Head of caudate nucleus (tissue), 42 donors: ENCODE measurements at regions not wholly inside any gene's neighbourhood (a gene's known extent, or its start where the extent isn't known, plus 50 kb on each side); places are given as distances from the start of the nearest gene placed in this dataset.

Experiments
- DNase-seq, 42 donors: peaks; one replicate each; pipeline versions ENCODE4 v3.0.0 to v3.0.0-alpha.2; 2020 to 2021; ENCODE audit warnings: mixed read lengths in 7 of 42
- intact Hi-C: fragments of 100-400 bp; cut with DNase I; formaldehyde crosslinking; loops from one replicate; pipeline ENCODE4 v1.15.0; 2022

DNA sequence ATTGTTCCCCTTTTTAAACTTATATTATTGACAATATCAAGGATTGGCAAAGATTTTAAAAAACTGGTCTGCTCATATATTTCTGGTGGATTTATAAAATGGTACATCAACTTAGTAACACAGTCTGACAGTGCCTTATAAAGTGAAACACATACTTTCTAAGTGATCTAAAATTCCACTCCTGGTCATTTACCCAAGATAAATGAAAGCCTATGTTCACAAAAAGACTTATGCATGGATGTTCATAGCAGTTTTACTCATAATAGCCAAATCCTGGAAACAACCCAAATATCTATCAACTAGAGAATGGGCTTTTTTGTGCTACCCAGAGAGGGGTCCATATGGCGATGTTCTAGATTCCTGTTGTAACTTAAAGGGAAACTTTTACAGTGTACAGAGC is 222.4 kb upstream of the FAM83B start:
- intact Hi-C loops: no loop called here

DNA sequence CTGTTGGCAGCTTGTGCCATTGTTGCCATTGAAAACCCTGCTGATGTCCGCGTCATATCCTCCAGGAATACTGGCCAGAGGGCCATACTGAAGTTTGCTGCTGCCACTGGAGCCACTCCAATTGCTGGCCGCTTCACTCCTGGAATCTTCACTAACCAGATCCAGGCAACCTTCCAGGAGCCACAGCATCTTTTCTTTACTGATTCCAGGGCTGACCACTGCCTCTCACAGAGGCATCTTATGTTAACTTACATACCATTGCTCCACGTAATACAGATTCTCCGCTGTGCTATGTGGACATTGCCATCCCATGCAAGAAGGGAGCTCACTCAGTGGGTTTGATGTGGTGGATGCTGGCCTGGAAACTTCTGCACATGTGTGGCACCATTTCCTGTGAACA is 221.8 kb upstream of the FAM83B start:
- intact Hi-C loops: no loop called here
- no peak for DNase-seq

More for the DNA sequence above, 222.4 kb upstream of the FAM83B start:
- no peak for DNase-seq

DNA sequence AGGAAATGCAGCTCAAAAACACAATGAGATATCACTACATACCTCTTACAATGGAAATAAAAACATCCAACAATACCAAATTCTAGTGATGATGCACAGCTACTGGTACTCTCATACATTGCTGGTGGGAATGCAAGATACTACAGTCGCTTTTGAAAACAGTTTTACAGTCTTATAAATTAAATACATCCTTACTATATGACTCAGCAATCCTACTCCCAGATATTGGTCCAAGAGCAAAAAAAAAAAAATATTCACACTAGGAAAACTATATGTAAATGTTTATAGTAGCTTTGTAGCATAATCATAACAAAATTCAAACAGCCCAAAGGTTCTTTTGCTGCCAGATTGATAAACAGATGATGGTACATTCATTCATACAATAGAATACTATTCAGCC is 217.4 kb upstream of the FAM83B start:
- intact Hi-C loops: no loop called here
- no peak for DNase-seq

DNA sequence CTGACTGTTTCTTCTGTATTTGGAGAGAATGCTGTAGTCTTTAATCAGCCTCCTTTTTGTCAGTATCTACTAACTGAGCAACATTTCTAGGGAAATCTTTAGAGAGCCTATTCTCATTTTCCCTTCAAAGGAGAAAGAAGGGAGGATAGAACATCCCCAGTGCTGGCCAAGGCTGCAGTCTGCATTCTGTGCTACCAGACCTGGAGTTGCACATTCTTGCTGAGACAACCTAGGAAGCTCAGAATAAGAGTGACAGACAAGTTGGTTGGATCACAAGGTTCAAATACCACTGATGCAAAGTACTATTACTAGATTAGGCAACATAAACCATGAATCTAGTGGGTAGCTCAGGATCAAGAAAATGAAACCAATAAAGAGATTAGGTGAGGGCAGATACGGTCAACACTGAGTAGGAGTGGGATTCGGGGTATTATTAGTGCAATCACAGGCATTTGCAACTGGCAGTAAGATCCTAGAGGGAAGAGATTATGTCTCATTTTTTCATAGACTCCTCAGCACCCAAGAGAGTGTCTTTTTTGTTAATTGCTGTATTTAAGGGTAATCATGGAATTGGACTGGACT is 213.5 kb upstream of the FAM83B start:
- intact Hi-C loops: no loop called here
- DNase-seq: no peak

DNA sequence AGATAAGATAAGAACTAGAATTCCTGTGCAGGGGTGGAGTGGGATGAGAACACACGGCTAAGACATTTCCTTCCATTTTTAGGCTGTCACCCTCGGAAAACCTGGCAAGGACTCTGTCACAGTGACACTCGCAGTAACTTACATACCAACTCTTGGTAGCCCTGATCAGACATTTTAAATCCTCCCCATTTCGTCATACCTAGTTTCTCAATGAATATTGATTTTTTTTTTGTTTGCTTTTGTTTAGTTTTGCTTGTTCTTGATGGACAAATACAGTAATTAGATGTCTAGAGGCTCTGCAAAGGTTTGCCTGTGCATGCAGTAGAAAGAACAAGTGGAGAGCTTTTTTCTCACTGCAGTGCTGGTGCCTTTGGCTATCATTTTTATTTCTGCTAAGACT is 213.0 kb upstream of the FAM83B start:
- peak in 2 of 42 donors; percentile 4 for DNase-seq
- intact Hi-C loops: no loop called here

DNA sequence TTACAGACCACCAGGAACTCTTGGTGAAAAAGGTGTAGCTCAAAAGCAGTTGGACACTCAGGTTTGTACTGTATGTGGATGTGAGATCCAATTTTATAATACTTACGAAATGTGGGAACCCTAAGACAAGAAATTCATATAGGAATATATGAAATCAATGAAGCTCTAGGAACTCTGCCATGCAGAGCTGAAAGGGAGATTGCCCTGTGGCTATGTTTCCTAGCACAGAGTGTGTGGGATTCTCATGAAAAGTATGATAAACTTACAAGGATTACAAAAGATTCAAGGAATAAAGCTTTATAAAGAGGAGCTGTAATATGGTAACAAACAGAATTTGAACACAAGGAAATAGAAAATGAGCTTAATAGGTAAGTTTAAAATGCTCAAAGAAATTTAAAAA is 205.7 kb upstream of the FAM83B start:
- intact Hi-C loops: no loop called here
- DNase-seq: no peak

DNA sequence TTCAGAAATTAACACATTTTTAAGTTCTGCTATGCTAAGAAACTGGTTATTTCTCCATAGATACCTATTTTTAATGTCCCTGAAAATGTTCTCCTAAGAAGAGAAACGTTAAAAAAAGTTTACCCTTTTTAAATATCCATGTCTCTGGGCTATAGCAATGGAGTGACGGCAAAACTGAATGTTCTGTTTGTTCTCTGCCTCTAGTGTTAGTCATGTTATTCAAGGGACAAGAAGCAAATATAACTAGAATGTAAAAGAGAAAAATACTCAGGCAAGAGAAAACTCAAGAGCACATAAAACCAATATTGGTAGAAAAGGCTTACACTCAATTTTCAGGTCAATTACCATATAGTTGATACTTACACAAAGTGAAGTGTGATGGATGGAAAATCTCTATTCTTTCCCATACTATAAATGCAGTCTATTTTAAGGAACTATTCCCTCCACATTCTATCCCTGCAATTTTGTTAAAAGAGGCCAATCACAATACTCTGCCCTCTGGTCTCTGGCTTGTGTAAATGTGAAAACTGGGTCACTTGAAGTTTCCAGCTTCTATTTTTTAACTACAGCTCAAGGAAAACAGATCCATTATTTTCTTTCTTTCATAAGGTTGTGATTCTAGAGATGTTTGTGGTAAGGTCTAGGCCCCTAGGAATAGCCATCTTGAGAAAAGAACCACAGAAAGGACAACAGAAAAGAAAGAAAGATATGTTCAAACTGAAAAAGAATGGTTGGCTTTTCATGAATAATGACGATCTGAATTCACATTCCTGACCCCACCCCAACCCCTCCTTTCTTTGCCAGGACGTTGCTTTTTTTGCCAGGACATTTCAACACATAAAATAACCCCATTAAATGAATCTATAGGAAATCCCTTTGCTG is 200.3 kb upstream of the FAM83B start:
- intact Hi-C loops: no loop called here

DNA sequence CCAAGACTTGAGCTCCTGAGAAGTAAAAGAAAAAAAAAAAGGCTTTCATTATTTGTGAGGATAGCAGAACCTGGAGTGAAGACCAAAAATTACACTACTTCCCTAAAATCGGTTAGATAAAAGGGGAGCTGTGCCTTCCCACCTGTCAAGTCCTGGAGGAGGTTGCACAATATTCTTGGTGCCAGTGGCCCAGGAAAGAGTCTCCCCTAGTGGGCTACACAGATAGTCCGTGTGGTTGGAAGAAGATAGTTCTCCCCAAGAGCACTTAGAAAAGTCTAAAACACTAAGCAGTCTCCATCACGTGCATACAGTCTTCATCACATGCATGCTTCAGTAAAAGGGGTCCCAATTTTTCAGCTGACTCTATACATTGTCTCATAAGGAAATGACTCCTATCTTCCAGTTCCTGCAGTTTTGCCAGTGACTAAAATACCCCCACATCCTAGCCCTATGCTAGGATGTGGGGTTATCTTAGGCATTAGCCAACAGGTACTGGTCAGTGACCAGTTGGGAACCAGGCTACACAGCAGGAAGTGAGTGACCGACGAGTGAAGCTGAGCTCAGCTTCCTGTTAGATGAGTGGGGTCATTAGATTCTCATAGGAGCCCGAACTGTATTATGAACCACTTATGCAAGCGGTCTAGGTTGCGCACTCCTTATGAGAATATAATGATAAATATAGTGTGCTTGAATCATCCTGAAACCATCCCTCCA is 199.5 kb upstream of the FAM83B start:
- intact Hi-C loops: no loop called here

More for the DNA sequence above, 200.3 kb upstream of the FAM83B start:
- DNase-seq: no peak

DNA sequence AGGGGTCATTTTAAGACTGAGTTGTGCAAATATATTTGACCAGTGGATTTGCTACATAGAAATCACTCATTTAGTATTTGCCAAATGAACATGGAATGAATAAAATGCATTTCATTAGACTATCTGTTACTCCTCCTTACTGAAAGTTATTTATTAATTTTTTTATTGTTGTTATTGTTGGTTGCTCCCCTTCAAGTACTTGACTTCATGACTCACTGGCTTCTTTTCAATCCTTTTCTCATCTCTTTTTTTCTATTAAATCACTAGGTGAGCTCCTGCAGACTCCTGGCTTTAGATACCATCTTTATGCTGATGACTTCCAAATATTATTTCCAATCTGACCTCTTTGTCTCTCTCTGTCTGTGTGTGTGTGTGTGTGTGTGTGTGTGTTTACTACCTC is 192.2 kb upstream of the FAM83B start:
- DNase-seq: no peak
- intact Hi-C loops: no loop called here

More for the DNA sequence above, 199.5 kb upstream of the FAM83B start:
- no peak for DNase-seq

DNA sequence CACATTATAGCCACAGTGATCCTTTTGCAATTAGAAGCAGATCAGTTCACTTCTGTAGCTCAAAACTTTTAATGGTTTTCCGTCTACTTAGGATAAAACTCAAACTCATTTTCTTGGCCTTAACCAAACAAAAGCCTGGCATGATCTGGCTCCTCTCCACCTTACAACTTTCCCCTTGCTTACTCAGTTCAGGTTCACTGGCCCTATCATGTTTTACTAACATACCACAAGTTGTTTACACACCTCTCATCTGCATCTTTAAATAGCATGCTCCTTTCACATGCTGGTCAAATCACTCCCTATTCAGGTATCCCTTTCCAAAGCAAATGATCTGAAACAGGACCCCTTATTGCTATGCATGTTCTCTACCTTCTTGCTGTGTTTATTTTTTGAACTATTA is 191.4 kb upstream of the FAM83B start:
- DNase-seq: no peak
- intact Hi-C loops: no loop called here

DNA sequence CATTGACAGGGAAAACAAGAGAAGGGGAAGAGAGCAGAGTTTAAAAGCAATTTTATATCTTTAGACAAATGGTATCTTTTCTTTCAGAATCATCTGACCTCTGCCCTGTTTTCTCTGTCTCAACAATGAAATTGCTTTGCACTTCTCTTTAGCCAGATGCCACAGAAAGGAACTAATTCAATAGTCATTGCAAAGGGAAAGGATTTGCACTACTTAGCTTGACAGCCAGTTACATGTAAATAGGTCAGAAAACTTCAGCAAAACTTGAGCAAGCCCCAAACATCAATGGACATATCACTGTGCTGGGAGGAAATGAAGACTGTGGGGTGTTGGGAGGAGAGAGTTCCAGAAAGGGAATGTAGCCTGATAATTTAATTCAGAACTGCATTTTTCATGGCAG is 181.3 kb upstream of the FAM83B start:
- no peak for DNase-seq
- intact Hi-C loops: no loop called here

DNA sequence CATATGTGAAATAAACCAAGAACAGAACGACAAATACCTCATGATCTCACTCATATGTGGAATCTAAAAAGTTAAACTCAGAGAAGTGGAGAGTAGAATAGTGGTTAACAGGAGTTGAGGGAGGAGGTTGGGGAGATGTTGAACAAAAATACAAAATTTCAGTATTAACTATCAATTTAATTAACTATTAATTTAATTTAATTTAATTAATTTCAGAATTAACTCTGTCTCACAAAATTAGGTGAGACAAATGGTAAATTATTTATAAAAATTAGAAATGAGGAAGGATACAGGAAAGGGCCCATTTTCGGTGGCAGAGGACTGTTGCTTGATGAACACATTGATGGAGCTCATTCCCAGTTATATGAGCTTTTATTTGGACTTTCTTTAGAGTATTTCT is 166.0 kb upstream of the FAM83B start:
- no peak for DNase-seq
- intact Hi-C loops: no loop called here

DNA sequence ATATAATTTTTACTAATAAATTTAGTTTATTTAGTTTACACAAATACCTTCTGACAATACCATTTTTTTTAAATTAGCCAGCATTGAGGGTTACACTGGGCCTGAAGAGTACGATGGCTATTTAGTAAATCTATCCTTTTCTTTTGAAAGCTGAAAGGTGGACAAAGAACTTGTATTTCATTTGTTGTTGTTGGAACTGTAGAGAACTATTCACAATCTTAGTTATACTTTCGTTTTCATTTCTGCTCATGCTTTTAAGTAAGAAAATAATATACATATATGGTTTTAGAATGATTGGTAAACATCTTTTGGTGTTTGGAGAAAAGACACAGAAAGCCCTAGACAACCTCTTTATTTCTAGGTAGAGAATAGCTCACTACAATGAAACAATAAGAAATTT is 165.3 kb upstream of the FAM83B start:
- no peak for DNase-seq
- intact Hi-C loops: no loop called here

DNA sequence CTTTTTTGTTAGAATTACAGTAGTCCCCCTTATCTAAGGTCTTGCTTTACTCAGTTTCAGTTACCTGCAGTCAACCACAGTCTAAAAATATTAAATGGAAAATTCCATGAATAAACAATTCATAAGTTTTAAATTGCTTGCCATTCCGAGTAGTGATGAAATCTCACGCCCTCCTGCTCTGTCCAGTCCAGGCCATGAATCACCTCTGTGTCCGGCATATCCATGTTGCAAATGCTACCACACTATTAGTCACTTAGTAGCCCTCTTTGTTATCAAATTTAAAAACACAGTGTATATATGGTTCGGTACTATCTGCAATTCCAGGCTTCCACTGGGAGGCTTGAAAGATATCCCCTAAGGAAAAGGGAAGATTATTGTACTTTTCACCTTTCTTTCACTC is 164.6 kb upstream of the FAM83B start:
- no peak for DNase-seq
- intact Hi-C loops: no loop called here

DNA sequence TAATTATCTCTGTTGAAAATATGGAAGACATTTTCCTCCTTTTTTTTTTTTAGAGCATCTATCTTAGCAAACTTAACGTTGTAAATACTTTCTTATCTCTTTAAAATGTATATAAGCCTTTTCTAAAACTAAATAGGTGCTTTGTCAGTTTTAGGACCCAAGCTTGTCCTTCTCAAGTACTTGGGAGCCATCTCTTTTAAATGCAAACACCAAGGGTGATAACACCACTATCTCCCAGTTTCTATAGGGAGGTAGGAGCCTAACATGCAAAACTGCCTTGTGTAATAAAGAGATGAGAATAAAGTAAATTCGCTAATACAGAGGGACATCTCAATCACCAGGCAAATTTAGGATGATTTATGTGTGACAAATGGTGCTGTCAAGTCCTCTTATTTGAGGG is 157.0 kb upstream of the FAM83B start:
- intact Hi-C loops: no loop called here
- DNase-seq: no peak

DNA sequence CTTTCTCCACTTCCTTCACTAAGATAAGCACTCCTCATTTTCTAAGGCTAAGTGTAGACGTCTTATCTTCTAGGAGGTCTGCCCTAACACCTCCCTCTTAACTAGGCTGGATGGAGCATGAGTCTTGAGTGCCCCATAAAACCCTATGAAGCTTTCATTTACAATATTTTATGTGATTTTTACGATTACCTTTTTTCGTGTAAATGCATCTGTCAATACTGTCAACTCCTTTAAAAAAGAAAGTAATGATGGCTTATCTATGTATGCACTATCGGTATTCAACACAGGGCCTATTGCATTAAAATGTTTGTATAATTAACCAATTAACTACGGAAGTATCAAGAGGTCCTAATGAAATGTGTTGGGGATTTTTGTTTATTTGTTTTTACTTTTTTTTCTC is 156.0 kb upstream of the FAM83B start:
- DNase-seq: no peak
- intact Hi-C loops: no loop called here

DNA sequence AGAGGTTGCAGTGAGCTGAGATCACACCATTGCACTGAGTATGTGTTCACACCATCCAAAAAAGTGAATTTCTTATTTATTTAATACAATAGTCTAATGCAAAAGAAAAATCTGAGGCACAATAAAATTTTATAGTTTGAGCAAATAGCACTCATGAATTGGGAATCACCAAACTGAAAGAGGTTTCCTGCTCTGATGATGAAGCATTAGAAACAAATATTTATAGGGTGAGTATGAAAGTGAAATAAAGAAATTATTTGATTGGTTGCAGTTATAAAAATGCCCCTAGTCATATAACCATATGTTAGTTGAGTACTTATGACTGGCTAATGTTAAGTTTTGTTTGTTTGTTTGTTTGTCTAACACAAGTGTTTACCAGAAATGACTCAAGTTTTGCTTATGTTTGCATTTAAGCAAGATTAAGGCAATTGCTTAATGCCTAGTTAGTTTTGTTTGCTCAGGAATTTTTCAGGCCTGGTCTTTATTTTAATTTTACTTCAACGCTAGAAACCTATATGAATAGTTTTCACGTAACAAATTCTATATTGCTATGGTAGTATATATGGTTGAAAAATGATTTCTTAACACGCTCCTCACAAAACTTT is 151.5 kb upstream of the FAM83B start:
- DNase-seq: no peak
- intact Hi-C loops: no loop called here

DNA sequence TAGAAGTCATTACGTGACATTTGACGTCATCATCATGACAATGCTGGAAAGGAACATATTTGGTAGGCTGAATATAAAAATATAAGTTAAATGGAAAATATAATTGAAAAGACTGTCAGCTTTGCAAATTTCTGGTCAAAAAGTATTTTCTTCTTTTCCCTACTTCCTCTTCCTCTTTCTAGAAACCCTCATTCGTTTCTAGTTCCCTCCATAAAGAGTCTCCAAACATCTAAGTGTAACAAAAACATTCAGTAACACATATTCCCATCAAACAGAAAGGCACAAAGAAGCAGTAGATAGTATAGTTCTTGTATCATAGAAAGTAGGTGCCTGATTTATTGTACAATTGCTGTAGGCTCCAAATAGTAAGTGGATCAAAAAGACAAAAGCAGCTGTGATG is 150.8 kb upstream of the FAM83B start:
- no peak for DNase-seq
- intact Hi-C loops: no loop called here

DNA sequence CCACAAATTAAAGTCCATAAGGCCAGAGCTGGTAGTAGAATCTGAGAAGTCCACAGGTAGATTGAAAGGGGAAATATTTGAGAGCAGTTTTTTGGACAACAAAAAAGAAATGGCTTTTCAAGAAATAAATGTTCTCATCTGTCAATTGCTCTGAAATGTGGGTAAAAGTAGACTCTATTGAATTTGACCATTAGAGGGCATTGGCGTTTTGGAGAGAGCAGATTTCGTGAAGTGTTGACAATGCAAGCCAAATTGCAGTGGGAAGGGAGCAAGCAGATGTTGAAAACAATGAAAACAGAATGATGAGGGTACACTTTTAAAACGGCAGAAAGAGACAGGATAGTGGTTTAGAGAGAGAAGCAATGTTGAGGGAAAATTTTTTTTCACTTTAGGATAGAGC is 149.1 kb upstream of the FAM83B start:
- DNase-seq: no peak
- intact Hi-C loops: no loop called here

DNA sequence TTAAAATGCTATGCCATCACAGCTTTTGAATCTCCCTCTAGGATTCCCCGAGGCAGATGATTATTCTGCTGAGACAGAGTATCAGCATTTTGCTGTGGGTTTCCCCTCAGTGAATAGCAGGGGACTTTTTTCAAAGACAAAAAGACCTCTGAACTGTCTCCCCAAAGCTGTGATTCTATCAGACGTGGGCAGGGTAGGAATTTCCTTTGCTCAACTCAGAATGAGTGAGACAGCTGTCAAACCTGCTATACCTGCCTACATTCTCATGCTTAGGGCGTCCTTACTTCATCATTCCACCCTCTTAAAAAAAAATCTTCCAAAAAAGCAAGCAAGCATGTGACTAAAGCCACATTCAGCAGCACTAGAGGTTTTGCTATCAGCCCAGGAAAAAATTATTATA is 147.6 kb upstream of the FAM83B start:
- intact Hi-C loops: no loop called here
- DNase-seq: peak in 11 of 42 donors; percentile 1 to 51 (median 15)
